ENCODE measurements at regions not wholly inside any gene's neighbourhood (a gene's known extent, or its start where the extent isn't known, plus 50 kb on each side); places are given as distances from the start of the nearest gene placed in this dataset.

- no peaks in the 10 kb centered on the region for H3K27me3 ChIP-seq (replicated peaks)
- H3K4me3 ChIP-seq (ENCODE audit: low read depth, low read length) = no peak overlapping the region
- no peak overlapping the region for H3K27ac ChIP-seq
- no peaks in the 10 kb centered on the region for H3K36me3 ChIP-seq (replicated peaks)
- DNase-seq = no peak
- in situ Hi-C loops (cut with HindIII; ENCODE audit: low pct_ligation_motif_present, low sequenced_read_pairs) = no loop called here
- no peak for TF ChIP-seq CTCF (IDR thresholded peaks at IDR 0.05; ENCODE audit: low read depth, low read length, missing control alignments)
These were observed 175.4 kb downstream of the ANXA2 start for GRCh38 chr15:60222404-60222803.

GRCh38 chr15:60223176-60223575 is 174.6 kb downstream of the ANXA2 start:
- no peak for DNase-seq
- TF ChIP-seq CTCF (IDR thresholded peaks at IDR 0.05; ENCODE audit: low read depth, low read length, missing control alignments) = no peak
- H3K36me3 ChIP-seq (replicated peaks) = no peaks in the 10 kb centered on the region
- in situ Hi-C loops (cut with HindIII; ENCODE audit: low pct_ligation_motif_present, low sequenced_read_pairs) = no loop called here
- no peaks in the 10 kb centered on the region for H3K27me3 ChIP-seq (replicated peaks)
- no peak overlapping the region for H3K27ac ChIP-seq
- H3K4me3 ChIP-seq (ENCODE audit: low read depth, low read length) = no peak overlapping the region

- no peak for TF ChIP-seq CTCF (IDR thresholded peaks at IDR 0.05; ENCODE audit: low read depth, low read length, missing control alignments)
- in situ Hi-C loops (cut with HindIII; ENCODE audit: low pct_ligation_motif_present, low sequenced_read_pairs) = no loop called here
- no peaks in the 10 kb centered on the region for H3K27me3 ChIP-seq (replicated peaks)
- H3K4me3 ChIP-seq (ENCODE audit: low read depth, low read length) = no peak overlapping the region
- no peak for DNase-seq
- no peak overlapping the region for H3K27ac ChIP-seq
- H3K36me3 ChIP-seq (replicated peaks) = no peaks in the 10 kb centered on the region
These were observed 170.9 kb downstream of the ANXA2 start for GRCh38 chr15:60226924-60227323.

- DNase-seq = peak; percentile 9
- no peaks in the 10 kb centered on the region for H3K36me3 ChIP-seq (replicated peaks)
- no peak overlapping the region for H3K27ac ChIP-seq
- H3K4me3 ChIP-seq (ENCODE audit: low read depth, low read length) = no peak overlapping the region
- no peaks in the 10 kb centered on the region for H3K27me3 ChIP-seq (replicated peaks)
- in situ Hi-C loops (cut with HindIII; ENCODE audit: low pct_ligation_motif_present, low sequenced_read_pairs) = no loop called here
- TF ChIP-seq CTCF (IDR thresholded peaks at IDR 0.05; ENCODE audit: low read depth, low read length, missing control alignments) = no peak
These were observed 169.7 kb downstream of the ANXA2 start for GRCh38 chr15:60228101-60228500.

GRCh38 chr15:60228619-60229018 is 169.2 kb downstream of the ANXA2 start:
- no peaks in the 10 kb centered on the region for H3K27me3 ChIP-seq (replicated peaks)
- in situ Hi-C loops (cut with HindIII; ENCODE audit: low pct_ligation_motif_present, low sequenced_read_pairs) = no loop called here
- no peak overlapping the region for H3K4me3 ChIP-seq (ENCODE audit: low read depth, low read length)
- no peak for DNase-seq
- H3K27ac ChIP-seq = no peak overlapping the region
- TF ChIP-seq CTCF (IDR thresholded peaks at IDR 0.05; ENCODE audit: low read depth, low read length, missing control alignments) = no peak
- H3K36me3 ChIP-seq (replicated peaks) = no peaks in the 10 kb centered on the region

GRCh38 chr15:60235951-60236710 is 161.7 kb downstream of the ANXA2 start:
- Histone ChIP-seq H3K27ac (no peak overlapping the region), H3K36me3 (replicated peaks) (no peaks in the 10 kb centered on the region), H3K27me3 (replicated peaks) (no peaks in the 10 kb centered on the region), H3K4me3 (ENCODE audit: low read depth, low read length) (no peak overlapping the region)
- in situ Hi-C loops (cut with HindIII; ENCODE audit: low pct_ligation_motif_present, low sequenced_read_pairs) = no loop called here
- no peak for DNase-seq
- no peak for TF ChIP-seq CTCF (IDR thresholded peaks at IDR 0.05; ENCODE audit: low read depth, low read length, missing control alignments)
